ENCODE measurements at regions not wholly inside any gene's neighbourhood (a gene's known extent, or its start where the extent isn't known, plus 50 kb on each side); places are given as distances from the start of the nearest gene placed in this dataset.
A peak's percentile ranks its signal among the peaks of the same experiment; 100 is the strongest.

DNA sequence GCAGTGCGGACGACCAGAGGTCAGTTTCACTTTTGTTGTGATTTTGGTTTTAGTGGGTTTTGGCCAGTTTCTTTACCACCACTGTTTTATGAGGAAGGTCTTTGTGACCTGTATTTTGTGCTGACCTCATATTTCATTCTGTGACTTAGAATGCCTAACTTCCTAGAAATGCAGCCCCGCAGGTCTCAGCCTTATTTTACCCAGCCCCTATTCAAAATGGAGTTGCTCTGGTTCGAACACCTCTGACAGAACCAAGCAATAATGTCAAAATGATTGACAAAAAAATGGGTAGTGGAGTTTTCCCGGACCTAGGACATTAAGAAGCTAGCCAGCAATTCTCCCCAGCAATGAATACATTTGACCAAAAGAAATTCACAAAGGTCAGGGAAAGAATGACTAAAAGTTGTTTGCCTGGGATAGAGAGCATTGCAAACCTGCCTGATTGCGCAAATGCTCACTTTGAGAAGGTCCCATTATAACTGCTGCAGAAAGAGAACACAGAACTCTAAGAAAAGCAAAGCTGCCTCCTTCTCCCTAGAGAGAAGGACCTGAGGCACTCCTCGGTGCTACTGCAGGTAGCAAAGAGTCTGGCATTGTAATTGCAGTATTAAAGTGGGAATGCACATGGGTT is 288.8 kb downstream of the ADGB start:
- DNase-seq: peak; percentile 31

DNA sequence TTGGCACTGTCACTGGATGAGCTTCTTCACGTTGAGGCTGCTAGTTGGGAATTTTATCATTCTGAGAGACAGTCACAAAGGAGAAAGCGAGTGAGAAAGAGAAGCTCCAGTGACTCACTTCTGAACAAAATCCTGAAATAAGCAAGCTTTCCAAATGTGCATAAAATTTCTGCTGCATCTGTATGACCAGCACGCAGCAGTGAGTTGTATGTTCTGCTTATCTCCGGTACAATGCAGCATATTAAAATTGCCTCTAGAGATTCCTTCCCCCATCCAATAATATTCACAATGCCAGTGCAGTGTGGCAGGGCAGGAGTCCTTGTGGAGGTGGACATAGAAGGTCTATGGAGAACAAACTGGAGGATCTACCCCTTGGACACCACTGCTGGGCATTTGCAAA is 290.5 kb downstream of the ADGB start:
- DNase-seq: no peak

DNA sequence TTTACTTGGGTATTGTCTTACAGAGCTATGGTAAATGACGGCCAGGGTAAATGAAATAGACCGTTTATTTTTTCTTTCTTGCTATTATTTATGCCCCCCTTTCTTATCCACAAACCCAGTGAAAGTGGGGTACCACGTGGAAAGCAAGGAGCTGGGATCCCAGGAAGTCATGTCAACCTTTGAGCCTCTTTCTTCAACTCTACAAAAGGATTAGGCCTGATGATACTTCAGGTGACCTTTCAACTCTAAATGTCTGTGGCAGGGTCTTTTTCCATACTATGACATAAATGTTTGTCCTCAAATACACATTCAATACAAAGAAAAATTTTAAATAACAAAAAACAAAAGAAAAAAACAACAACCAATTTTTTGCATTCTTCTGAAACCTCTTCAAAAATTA is 291.4 kb downstream of the ADGB start:
- no peak for DNase-seq

DNA sequence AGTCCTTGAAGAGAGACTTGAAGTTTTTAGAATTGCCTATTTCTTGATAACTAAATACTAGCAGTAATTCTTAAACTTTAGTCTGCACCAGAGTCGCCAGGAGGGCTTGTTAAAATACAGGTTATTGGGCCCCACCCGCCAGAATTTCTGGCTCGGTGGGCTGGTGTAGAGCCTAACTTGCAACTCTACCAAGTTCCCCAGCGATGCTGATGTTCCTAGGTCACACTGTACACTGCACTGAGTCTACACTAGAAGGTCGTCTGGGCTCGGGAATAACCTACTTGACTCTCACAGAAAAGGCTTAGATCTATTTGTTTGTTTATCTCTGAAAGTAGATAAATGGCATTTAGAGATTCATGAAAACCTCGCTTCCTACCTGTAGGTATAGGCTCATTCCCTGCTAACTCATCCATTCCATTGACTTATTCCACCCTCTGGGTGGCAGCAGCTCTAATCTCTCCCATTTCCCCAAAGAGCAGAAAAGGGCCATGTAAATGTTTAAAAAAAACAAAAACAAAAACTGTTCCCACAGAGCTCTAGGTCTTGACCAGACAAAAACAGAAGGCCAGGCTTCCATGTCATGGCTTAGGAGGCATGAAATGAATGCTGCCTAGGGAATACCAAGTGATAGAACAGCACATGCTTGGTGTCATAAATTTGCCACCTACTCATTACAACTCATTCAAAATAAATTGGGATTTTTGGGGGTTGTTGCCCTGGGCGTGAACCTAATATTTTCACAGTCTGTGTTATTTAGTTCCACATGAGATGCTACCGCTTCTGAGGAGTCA is 292.1 kb downstream of the ADGB start:
- DNase-seq: no peak

DNA sequence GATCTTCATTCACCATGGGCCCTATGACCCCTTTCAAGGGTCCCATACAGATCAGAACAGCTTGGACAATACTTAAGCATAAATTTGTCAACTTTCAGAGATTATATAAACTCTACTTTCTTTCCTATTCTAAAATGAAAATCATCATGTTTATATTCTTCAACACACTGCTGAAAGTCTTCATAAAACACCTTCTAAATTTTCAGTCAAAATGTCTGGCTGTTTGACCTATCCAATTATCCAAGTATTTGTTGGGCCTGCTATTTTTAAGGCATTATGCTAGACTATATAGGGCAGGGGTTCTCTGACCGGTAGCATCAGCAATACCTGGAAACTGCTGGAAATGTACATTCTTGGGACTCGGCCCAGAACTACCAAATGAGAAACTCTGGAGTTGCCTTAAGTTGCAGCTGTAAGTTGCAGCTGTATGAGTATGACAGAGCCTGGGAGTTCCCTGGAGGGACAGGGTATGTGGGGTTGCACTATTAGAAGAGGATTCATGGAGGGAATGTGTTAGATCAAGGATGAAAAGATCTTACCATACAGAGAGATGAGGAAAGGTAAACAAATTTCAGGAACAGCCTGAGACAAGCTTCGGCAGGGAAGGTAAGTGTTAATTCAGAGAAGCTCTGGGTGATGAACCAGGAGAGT is 293.0 kb downstream of the ADGB start:
- no peak for DNase-seq

DNA sequence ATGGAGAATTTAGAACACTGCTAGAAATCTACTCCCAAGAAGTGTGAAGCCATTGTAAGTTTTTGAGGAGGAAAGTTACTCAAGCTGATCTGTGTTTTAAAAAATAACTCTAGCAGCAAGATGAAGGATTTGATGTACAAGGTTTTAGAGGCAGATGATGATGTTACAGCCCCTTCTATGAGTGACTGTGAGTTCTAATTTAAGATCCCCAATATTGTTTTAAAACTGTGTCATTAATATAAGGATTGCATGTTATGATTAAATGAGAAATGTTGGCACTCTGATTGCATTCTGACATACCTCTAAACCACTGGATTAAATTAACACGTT is 293.5 kb downstream of the ADGB start:
- no peak for DNase-seq

DNA sequence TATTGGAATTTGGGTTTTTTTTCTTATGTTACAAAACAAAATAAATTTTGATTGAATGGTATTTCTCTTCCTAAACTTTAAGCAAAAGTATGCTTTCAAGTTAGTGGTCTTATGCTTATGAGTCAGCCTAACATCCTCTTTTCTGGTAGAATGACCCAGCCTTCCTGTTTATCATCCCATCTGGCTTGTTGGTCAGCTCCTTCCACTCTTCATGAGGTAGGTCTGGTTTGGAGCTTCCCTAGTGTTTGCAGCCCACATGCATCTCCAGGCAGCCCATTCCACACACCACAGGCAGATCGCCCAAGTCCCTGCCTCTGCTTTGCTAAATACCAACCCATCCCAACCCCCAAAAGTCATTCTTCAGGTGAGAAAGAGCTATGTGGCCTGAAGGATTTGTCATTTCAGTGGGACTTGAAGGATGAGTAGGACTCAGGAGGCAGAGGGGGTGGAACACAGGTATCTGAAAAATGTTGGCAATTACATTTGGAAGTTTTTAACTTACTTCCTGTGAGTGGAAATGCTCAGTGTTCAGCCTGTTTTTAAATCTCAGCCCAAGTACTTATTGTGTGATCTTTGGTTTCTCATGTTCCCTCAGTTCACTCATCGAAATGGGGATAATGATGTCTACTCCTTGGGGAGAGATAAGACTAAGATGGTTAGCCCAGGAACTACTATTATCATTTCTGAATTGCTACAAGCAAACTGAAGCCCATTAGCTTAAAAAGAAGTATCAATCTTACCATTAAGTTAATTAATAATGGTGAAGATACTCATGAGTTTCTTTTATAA is 294.0 kb downstream of the ADGB start:
- peak; percentile 45 to 58 for DNase-seq

DNA sequence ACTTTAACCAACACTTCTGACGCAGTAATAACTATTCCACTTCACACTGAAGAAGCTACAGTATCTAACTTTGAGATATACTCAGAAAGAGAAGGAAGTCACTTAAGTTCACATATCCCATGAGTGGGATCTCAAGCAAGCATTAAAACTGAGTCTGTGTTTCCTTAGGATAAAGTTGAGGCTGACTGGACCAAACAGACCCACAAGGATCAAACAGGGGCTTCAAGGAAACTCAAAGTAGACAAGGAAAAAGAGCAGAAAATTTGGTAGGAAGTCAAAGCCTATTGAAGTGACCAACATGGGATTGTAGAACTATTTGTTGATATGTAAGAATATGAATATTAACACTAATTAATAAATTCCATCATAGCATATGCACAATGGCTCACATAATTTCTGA is 294.9 kb downstream of the ADGB start:
- no peak for DNase-seq

DNA sequence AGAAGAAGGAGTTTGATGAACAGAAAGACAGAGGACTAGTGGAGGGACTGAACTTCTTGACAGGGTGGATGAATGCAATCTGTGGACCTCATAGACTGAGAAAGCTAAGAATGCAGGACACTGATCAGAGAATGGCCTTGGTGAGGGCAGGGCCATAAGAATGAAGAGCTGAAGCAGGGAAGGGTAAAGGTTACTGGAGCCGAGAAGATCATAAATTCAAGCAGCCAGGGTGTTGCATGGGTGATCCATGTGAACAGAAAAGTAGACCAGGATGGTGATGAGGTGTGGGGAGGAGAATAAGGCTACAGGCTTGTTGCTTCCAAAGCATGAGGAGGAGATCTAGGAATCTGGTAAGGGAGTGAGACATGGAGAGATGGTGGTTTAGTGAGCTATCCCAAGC is 295.9 kb downstream of the ADGB start:
- no peak for DNase-seq

DNA sequence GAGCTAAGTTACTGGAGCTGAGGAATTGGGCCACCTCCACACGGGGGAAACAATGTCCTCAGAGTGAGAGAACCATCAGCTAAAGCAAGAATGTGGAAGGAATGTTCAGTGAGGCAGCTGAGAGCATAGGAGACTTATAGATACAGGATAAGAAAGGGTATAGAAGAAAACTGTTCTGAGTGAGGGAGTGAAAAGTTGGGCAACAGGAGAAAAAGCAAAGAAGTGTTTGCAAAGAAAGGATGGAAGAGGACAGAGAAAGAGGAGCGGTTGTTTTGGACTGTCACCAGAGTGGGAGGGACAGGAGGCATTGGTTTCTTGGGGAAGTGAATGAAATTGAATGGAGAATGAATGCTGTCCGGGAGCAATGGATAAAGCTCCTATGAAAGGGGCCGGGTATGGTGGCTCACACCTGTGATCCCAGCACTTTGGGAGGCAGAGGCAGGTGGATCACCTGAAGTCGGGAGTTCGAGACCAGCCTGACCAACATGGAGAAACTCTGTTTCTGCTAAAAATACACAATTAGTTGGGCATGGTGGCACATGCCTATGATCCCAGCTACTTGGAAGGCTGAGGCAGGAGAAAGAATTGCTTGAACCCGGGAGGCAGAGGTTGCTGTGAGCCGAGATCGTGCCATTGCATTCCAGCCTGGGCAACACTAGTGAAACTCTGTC is 296.5 kb downstream of the ADGB start:
- DNase-seq: no peak

DNA sequence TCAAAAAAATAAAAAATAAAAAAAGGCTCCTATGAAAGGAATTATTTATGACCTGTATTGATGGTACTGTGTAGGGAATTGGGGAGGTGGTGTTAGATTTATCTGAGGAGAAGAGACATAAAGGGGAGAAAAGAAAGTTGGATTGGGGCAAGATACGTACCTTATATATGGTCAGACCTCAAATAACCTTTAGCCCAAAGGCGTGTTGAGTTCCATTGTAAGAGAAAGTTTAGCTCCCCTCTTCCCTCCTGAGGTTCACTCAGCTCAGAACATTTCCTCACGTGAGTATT is 296.9 kb downstream of the ADGB start:
- no peak for DNase-seq

DNA sequence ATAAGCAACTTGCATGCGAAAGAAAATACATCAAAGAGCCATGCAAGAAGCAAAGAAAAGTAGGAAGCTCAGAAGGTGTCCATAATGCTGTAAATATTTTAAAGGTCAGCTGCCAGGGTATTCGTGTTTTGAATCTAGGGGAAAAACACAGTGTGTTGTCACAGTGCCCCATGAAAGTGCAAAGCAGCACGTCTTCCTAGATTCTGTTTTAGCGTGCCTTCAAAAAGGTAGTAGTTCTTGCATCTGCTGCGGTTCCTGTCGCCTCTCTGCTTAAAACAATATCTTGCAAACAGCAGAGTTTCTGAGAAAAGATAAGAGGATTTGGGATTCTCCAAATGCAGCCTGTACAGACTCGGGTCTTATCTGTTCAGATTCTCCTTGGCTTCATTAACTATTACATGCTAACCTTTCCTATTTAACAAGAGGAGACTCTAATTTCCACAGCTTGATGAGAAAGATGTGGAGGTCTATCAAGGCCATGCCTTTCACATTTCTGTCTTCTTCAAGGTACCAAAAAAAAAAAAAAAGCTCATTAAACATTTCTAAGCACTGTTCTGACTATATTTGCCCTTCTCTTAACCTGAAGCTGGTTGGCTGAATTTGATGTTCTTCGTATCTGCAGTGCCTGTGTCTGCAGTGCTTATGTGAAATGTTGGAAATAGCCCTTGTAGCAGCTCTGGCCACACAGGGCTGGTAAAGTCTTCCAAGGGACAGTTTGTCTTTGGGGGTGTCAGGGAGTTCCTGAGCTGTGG is 297.5 kb downstream of the ADGB start:
- DNase-seq: no peak

DNA sequence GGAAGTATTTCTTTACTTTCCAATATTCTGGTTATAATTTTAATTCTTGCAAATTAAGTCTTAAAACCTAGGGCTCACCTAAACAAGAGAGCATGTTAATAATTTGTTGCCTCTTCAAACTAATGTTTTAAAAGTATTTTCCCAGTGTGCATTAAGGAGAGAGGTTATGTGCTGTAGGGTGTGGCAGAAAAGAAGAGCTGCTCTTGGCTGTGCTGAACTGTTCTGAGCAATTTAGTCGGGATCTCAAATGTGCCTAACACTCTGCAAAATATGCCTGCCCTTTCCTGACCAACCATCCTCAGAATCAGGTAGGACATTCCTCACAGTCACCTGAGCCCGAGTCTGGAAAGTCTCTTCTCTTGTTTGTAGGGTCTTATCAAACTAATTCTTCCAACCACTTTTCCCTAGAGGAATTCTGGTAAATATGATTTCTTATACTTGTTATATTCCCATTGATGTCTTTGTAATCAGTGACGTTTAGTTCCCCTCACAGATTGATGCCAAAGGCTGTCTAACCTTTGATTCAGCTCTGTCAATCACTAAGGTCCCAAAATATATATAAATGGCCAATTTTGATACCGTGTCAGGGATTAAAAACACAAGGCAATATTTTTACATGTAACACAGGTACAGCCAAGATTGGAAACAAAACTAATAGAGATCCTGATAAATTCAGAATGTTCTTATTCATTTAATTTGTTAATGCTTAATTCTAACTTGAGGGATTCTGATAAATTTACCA is 298.4 kb downstream of the ADGB start:
- no peak for DNase-seq

DNA sequence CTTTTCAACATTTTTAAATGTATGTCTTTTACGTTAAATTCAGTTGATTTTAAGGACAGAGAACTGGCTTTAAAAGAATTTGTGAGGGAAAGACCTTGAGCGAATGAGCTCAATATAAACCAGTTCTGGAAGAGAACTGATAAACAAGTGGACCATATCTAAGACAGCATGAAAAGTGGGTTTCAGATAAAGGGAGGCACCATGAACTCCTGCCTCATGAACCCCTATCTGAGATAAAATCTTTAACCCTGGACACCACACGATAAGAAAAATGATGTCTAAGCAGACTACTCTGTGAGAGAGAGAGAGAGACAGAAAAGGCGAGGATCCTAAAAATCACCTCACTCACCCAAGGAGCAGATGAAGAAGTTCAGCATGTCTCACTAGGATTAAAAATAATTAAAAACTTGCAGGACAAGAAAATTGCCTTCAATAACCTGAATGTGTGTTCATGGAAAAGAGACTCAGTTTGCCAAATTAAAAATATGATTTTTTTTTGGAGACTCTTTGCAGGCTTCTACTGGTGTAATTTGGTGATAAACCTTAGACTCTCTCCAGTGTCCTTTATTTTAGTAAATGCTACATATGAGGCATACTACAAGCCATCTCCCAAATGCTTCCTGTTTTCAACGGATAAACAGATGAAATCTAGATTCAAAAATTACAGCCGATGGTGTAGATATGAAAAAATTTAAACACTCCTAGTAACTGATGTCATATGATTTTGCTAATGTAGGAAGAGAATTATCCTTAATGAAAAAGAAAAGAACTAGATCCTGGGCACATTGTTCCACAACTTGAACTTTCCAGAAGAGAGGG is 299.5 kb downstream of the ADGB start:
- no peak for DNase-seq

DNA sequence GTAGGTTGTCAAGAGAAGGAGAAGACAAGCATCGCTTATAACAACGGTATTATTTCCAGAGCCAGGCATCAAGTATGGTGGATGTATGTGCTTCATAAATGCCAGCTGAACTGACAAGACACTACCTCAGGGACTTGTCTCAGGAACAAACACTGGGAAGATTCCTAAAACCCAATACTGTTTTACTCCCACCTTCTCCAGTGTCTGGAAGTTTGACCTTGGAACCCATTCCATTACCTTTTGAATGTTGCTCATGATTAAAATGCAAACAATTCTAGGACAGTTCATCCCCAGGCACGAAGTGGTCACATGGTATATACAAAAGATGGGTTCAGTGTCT is 300.1 kb downstream of the ADGB start:
- DNase-seq: no peak

DNA sequence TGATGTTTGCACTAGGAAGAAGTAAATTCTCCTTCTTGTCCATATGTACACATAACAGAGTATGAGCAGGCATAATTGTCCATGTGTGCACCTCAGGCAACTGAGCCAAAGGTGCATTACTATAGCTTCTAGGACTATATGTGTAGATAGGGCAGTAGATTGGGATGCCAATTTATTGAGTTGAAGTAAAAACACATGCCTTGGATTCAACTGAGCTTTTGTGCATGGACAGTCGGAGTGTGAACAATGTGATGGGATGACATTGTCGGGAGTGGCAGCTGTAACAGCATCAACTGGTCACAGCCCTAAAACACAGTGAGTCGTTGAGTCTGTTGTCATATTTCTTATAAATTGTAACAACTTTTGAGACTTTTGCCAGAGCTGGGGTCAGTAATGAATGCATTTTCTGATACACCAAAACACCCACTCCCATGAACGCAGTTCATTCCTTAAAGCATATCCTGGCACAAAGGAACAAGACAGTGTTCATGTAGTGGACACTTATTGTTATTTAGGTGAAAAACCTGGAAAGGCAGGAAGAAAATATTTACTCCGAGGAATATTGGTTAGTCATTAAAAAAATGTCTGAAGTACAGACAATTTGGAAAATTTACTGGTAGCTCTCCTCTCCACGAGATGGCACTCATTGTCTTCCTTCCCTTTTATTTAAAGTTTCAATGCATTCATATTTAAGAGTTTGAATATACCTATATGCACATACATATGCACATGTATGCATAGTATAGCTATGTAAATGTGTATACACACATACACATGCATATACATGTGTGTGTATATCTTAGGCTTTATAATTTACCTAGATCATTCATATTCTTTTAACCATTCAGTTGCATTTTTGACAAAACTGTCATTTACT is 302.0 kb upstream of the STXBP5 start:
- DNase-seq: peak; percentile 61 to 77

DNA sequence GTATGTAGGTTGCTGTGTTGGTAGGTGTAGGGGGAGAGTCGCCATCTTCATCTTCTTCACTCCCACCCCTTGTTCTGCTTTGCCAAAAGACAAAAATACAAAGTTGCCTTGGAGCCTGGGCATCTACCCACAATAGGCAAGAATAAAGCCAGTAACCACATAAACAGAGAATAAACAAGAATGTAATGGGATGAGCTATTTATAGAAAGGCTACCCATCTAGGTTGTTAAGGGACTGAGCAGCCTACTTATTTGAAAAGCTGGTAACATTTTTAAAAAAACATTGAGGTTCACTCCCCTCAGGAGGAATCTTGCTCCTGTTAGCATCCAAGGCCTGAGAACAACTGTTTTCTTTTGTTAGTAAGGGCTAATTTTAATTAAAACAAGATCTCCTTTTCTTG is 301.4 kb upstream of the STXBP5 start:
- no peak for DNase-seq

DNA sequence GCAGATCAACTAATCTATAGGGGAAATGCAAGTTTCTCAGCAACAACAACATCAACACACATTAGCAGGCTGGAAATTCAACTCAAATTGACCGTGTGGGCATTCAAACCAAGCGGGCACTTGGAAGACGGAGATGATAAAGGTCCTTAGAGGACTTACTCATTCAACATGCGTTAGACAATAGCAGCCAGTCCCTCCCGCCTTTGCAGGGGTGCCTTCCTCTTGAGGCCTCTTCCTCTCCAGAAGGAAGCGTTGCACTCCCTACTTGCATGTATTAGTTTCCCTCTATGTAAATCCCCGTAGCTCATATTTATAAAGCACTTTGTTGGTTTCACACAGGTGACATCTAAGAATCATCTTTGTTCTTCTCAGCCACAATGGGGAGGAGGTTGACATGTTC is 300.8 kb upstream of the STXBP5 start:
- DNase-seq: no peak

DNA sequence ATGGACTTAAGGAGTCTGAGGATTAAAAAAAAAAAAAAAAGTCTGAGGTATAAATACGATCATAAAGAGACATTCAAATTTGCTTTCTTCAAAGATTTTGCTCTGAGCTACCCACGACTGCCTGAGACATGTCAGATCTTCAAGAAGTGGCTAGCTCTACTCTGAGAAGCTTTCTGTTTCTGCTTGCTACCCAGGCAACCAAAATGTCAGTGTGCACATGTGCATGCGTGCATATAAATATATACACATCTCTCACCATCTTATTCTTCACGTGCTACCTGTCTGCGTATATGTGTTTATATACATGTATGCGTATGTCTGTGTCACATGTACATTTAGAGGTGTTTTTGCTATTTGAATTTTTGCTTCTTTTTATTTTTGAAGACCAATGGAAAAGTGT is 299.6 kb upstream of the STXBP5 start:
- DNase-seq: no peak

DNA sequence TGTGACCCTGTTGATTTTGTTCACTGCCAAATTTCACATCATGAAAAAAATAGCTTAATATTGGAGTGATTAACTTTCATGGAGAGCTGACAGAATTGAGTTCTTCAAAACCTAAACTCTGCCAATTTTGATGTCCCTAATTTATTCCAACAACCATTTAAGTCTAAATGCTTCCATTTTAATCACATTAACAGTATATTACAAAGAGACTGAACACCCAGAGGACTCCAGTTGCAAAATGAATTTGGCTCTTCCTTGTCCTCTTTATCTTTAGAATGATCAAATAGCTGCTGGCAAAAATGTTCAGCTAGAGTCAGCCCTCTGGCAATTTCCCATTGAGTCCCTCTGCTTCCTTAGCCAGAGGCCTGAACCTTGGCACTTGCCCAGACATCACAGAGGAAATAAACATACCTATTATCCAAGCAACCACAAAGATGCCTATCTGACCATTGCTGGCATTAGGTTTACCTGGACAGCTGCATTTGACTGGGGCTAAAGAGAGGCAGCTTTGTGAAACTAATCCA is 299.0 kb upstream of the STXBP5 start:
- peak in 1 of 2 experiments; percentile 23 for DNase-seq
